HG03064 (cell line): ENCODE measurements at regions not wholly inside any gene's neighbourhood (a gene's known extent, or its start where the extent isn't known, plus 50 kb on each side); places are given as distances from the start of the nearest gene placed in this dataset.

Source experiments
- ATAC-seq: cut with Tn5 transposase; IDR thresholded peaks from one replicate; pipeline ENCODE4 v1.9.1; 2021; ENCODE audit warnings: low read depth; ENCODE audit not compliant: unreplicated experiment

- ATAC-seq = no peak
Observed at GRCh38 chr21:14736672-14737071, 190.6 kb upstream of the SAMSN1 start.

DNA sequence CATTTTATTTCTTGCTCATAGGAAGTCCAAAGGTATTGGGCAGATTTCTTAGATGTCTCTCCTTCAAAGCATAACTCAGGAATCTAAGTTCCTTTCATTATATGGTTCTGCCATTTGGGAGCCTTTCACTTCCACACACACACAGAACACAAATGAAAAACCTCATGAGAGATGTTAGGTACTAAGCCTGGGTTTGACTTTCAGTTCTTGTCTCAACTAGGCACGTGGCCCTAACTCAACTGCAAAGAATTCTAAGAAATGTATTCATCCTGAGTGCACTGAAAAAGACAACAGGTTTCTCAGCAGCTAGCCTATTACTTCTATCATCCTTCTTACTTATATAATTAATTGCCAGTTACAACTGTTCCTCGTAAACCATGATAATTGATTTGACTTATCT is 190.0 kb upstream of the SAMSN1 start:
- peak; percentile 75 for ATAC-seq

GRCh38 chr21:14734833-14735232 is 188.7 kb upstream of the SAMSN1 start:
- no peak for ATAC-seq

DNA sequence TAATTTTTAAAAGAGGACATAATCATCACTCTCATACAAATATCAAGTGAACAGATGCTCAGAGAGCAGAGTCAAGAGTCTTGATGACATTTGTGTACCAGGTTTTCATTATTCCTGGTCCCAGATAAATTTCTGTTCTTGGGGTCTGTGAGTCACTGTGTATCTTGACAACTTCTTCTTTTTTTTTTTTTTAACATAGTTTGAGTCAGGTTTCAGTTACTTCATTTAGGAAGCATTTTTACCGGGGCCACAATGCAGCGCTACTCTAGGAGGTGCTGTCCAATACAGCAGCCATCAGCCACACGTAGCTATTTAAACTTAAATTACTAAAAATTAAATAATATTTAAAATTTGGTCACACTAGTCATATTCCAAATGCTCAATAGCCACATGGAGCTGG is 188.1 kb upstream of the SAMSN1 start:
- ATAC-seq = no peak

DNA sequence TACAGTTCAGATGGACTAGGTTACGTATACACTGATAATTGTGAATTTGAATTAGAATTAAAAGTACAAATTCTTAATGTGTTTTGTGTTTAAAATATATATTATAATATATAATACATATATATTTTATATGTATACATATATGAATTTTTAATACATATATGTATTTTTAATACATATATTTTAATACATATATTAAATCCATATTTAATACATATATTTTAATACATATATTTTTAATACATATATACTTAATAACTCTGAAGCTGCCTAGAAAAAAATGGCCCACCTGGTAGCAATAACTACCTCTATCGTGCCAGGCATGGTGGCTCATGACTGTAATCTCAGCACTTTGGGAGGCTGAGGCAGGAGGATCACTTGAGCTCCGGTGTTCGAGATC is 179.1 kb upstream of the SAMSN1 start:
- no peak for ATAC-seq

DNA sequence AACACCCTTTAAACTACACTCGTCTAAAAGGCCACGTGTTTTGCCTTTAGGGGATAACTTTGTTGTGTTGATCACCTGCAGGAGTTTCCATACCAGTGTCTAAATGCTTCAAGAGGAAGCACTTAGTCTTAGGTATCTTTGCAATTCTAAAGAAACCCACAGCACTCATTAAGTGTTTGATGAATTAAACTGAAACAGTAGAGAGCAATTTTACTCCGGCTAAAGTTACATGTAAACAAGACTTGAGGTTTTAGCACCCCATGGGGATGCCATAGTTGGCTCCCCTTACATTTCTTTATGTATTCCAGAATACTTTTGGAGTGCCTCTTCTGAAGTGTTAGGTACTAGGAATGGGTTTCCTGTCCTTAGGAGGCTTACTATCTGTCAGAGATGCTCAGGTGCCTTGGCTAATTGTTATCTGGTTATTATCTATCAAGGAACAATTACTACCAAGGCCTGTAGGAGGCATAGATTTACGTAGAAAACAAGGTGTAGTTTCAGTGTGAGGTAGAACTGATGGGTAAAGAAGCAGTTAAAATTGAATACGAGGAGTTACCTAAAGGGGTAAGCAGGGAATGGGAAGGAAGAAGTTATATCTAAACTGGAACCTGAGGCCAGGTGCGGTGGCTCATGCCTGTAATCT is 176.8 kb upstream of the SAMSN1 start:
- ATAC-seq = no peak

- ATAC-seq = no peak
Observed at GRCh38 chr21:14720237-14720636, 174.1 kb upstream of the SAMSN1 start.

GRCh38 chr21:14718951-14719350 is 172.8 kb upstream of the SAMSN1 start:
- ATAC-seq = no peak

DNA sequence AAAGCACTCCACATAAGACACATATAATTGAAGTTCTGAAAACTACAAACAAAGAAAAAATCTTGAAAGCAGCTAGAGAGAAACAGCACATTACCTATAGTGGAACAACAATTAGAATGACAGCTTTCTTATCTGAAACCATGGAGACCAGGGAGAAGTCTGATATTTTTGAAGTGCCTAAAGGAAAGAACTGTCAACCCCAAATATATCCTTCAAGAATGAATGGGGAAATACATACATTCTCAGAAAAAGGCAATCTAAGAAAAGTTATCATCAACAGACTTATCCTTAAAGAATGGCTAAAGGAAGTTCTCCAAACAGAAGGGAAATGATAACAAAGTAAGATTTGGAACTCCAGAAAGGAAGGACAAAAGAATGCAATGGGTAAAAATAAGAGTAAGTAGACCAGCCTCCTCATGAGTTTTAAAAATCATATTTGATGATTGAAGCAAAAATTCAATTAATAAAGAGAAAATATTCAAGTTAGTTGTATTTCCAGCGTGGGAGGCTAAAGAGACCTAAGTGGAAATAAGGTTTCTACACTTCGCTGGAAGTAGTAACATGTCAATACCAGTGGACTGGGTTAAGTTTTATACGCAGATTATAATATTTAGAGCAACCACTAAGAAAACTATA is 170.8 kb upstream of the SAMSN1 start:
- no peak for ATAC-seq

DNA sequence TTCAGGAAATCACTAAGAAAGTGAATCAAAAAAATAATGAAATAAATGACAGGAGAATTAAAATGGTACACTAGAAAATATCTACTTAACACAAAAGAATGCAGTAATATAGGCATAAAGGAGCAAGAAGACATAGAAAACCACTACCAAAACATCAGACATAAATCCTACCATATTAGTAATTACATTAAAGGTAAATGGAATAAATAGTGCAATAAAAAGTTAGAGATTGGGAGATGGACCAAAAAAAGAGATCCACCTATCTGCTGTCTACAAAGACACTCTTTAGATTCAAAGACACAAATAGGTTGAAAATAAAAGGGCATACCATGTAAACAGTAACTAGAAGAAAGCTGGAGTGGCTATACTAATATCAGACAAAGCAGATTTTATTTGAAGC is 167.0 kb upstream of the SAMSN1 start:
- no peak for ATAC-seq

DNA sequence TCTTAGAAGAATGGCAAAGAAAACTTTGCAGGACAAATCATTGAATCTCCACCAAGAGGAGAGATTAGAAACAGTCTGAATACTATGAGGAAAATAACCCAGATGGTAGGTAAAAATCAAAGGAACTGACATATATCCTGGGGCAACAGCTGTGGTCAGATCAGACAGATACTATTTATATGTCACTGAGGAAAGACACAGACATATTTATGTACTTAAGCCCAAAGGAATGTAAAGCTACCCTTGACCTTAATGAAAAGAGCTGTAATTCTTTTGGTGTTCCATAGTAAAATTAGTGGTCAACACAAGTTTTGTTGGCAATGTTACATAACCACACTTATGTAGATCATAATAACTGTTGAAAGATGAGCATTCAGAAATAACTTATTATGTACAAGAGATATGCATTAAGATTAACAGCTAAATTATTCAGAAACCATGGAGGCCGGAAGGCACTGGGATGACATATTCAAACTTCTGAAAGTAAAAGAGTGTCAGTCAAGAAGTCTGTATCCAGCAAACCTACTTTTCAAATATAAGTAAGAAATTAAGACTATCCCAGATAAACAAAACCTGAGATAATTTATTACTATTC is 166.1 kb upstream of the SAMSN1 start:
- no peak for ATAC-seq

DNA sequence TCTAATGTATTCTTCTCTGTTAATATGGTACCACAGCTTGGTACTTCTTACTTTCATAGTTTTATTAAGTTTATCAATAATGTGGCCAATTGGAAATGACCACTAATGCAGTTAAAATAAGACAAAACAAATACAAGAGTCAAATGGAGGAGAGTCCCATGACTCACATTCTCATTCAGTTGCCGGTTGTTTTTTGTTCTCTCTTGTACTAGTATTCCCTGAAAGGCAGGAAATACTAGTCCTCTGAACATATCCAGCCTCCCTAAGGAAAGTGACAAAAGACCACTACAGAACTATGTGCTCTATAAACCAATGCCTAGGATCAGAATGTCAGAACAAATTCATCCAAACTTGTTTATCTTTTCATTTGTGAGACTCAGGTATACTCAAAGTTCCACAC is 165.2 kb upstream of the SAMSN1 start:
- no peak for ATAC-seq

- no peak for ATAC-seq
Observed at GRCh38 chr21:14707511-14708020, 161.5 kb upstream of the SAMSN1 start.

DNA sequence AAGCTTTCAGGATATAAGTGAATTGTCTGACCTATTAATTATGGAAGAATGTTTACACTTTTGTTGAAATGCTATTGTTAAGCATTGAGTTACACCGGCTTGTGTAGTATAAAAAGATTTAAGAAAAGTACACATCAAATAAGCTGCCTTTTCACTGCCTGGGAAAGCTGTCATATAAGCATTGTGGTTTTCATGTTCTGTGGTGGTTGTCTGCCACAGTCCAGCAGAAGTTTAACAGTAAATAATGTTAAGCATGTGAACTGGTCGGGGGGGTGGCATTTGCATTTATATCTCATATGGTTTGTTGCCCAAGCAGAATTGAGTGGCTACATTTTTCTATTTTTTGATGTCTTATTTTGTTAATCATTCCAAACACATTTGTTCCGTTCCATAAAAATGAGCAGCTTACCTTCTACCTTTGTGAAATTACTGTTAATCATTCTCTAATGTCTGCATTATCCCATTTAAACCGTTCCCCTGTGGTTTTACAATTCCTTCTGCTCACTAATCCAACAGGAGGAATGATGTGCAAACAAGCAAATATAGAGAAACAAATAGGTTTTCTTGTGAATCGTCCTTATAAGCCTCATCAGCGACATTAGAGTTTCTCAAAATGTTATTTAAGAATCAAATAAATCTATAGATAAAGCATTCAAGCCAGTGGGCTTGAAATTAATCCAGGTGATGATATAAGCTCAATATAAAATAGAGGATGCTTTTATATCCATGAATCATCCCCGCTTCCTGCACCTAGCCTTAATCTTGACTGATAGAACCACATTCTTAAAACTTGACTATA is 160.8 kb upstream of the SAMSN1 start:
- no peak for ATAC-seq

DNA sequence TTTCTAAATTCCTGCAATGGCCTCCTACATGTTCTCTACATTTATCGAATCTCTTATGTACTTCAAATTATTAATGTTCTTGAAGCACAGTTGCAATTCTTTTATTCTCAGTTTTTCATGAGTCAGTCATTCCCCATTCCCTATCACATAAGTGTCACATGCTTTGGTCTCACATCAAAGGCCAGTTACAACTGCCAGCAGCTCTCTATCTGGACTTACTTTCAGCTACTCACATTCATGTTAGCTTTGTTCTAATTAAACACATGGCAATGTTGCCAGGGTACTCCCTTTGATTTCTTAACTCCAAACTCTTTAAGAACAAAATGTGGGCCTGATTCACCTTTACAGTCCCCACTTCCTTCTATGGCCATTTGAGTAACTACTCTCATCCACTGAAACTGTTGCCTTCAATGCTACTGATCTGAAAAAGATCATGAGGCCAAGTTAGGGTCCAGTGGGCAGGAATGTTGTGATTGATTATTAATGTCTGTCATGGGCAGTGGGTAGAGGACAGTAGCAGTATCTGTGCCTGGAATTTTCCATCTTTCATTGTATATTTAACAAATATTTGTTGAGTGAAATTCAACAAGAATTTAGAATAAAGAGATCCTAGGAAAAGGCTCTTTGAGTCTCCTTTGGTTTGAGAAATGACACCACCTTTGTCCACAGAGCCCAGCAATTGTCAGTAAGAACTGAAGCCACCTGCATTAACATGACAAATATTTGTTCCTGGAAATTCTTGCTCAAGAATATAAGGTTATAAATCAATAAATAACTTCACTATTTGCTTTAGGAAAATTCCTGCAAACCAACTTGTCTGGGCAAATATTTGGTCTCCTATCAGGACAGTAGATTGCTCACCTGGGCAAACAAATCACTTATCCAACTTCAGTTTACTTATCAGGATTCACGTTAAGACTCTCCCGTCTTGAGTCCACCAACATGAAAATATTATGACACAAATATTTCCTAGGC is 153.6 kb upstream of the SAMSN1 start:
- no peak for ATAC-seq

- no peak for ATAC-seq
Observed at GRCh38 chr21:14697769-14698168, 151.7 kb upstream of the SAMSN1 start.

- ATAC-seq = no peak
Observed at GRCh38 chr21:14694817-14695216, 148.7 kb upstream of the SAMSN1 start.

DNA sequence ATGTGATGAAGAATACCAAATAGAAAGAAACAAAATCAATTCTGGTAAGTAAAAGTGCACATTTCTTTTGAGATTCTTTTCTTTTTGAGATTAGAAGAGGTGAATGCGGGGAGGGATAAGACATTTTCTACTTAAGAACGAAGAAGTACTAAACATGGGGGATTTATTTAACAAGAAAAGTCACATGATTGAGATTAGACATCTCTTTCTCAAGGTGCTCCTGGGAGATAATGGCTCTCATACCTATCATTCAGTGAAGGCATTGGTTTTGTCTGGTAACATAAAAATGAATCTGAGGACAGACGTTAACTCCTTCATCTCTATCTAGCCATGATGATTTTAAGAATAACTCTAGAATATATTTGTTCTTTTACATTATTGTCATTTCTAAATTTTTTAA is 147.9 kb upstream of the SAMSN1 start:
- no peak for ATAC-seq

DNA sequence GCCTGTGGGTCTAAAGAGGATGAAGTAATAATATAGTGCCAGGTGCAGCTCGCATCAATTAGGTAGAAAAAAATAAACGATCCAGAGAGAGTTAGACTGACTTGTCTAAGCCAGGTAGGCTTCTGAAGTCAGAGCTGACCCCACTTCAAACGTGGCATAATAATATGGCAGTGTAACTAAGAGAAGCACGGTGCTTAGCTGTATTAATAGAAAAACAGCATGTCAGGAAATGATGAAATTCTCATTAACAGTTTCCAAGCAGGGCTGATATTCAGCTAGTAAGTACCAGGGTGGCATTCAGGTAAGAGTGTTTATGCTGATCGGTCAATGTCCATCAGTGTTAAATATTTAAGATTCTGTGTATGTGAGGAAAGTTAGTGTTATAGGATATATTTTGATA is 145.8 kb upstream of the SAMSN1 start:
- ATAC-seq = no peak

DNA sequence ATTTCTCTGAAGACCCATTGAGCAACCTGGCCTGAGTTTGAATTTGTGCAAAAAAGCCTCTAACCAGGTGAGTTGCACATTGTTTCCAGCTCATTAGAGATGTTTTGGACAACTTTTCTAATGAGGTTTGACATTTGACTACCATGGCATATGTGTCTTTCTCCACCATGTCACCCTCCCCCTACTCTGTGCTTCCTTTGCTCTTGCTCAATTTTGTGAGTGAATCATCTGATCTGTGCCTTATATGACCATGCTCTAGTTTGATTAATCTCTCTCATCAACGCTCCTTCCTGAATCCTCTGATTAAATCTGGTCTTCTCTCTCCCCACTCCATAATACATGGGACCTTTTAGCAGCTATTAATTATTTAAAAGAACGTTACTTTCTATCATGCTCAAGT is 144.8 kb upstream of the SAMSN1 start:
- no peak for ATAC-seq
